ENCODE measurements at regions not wholly inside any gene's neighbourhood (a gene's known extent, or its start where the extent isn't known, plus 50 kb on each side); places are given as distances from the start of the nearest gene placed in this dataset.

GRCh38 chr1:224520808-224521207, 86.2 kb upstream of the WDR26 start:
- Histone ChIP-seq H3K27ac (ENCODE audit: insufficient read length, low read depth, low read length) (no peak overlapping the region), H3K79me1 (ENCODE audit: insufficient read depth, low read depth, low read length, poor library complexity, severe bottlenecking) (no peaks in the 10 kb centered on the region), H3K4me1 (ENCODE audit: insufficient read depth, low read length) (no peaks in the 10 kb centered on the region), H4K5ac (ENCODE audit: insufficient read length, low read depth, low read length) (no peak overlapping the region), H4K91ac (ENCODE audit: insufficient read length, low read depth, low read length) (no peak overlapping the region), H4K20me1 (ENCODE audit: control insufficient read depth, insufficient read depth, insufficient read length) (no peaks in the 10 kb centered on the region), H3K4me2 (ENCODE audit: insufficient read depth, insufficient read length, low read length) (no peak overlapping the region), H3K4ac (ENCODE audit: low read depth, low read length) (no peak overlapping the region), H2BK5ac (ENCODE audit: insufficient read length, low read length) (no peak overlapping the region), H3K27me3 (ENCODE audit: insufficient read depth, low read length) (no peaks in the 10 kb centered on the region), H2BK12ac (ENCODE audit: insufficient read length, low read depth, low read length) (no peak overlapping the region), H3K79me2 (ENCODE audit: insufficient read depth, low read length) (no peaks in the 10 kb centered on the region), H3K9ac (ENCODE audit: extremely low read depth, insufficient read length, low read length) (no peak overlapping the region), H2AK5ac (ENCODE audit: insufficient read length, low read length) (no peak overlapping the region), H3K23ac (ENCODE audit: insufficient read length, low read depth, low read length) (no peak overlapping the region), H2BK15ac (ENCODE audit: low read depth, low read length) (no peak overlapping the region), H3K14ac (ENCODE audit: insufficient read depth, low read length) (no peak overlapping the region), H2BK20ac (ENCODE audit: low read depth, low read length, poor library complexity, severe bottlenecking) (no peak overlapping the region), H3K9me3 (ENCODE audit: control insufficient read depth, low read depth, low read length) (no peaks in the 10 kb centered on the region), H3T11ph (ENCODE audit: low read length) (no peak overlapping the region), H3K18ac (ENCODE audit: insufficient read length, low read depth, low read length) (no peak overlapping the region), H2BK120ac (ENCODE audit: low read depth, low read length, poor library complexity, severe bottlenecking) (no peak overlapping the region), H2AFZ (ENCODE audit: low read length) (no peak overlapping the region), H3K56ac (ENCODE audit: insufficient read length, low read depth, low read length) (no peak overlapping the region), H4K8ac (replicated peaks; ENCODE audit: insufficient read length, low read depth, low read length) (no peak overlapping the region), H3K23me2 (ENCODE audit: insufficient read length, low read depth, low read length, poor library complexity, severe bottlenecking) (no peaks in the 10 kb centered on the region)
- TF ChIP-seq, protein P1, sequence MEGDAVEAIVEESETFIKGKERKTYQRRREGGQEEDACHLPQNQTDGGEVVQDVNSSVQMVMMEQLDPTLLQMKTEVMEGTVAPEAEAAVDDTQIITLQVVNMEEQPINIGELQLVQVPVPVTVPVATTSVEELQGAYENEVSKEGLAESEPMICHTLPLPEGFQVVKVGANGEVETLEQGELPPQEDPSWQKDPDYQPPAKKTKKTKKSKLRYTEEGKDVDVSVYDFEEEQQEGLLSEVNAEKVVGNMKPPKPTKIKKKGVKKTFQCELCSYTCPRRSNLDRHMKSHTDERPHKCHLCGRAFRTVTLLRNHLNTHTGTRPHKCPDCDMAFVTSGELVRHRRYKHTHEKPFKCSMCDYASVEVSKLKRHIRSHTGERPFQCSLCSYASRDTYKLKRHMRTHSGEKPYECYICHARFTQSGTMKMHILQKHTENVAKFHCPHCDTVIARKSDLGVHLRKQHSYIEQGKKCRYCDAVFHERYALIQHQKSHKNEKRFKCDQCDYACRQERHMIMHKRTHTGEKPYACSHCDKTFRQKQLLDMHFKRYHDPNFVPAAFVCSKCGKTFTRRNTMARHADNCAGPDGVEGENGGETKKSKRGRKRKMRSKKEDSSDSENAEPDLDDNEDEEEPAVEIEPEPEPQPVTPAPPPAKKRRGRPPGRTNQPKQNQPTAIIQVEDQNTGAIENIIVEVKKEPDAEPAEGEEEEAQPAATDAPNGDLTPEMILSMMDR (conservative IDR thresholded peaks at IDR 0.05), result no peak
- Mint-ChIP-seq H3K4me3 (no peak overlapping the region), H3K27ac (no peak overlapping the region), H3K36me3 (ENCODE audit: insufficient read depth in 1 of 3, low read depth in 3 of 3) (no peaks in the 10 kb centered on the region), H3K4me1 (no peaks in the 10 kb centered on the region), H3K9me3 (no peaks in the 10 kb centered on the region), H3K27me3 (ENCODE audit: low read depth) (peaks cover 2% of the 10 kb centered on the region; the same call in 1 of the 2 replicates)
- WGBS (ENCODE audit: extremely low coverage, insufficient read length, low lambda C conversion rate), result no CpG with 5 or more reads among the region's 4 CpGs
- no peak for DNase-seq

All from H9 (cell line).